DOHH2 (cell line): ENCODE measurements at regions not wholly inside any gene's neighbourhood (a gene's known extent, or its start where the extent isn't known, plus 50 kb on each side); places are given as distances from the start of the nearest gene placed in this dataset.

ENCODE experiments used
- CTCF ChIP-seq: fragments of 200-600 bp; sonication (generic); IDR thresholded peaks from one replicate; pipeline ENCODE4 v1.5.1; 2014; ENCODE audit warnings: antibody characterized with exemption, mild to moderate bottlenecking, low read depth, low read length; ENCODE audit not compliant: poor library complexity, severe bottlenecking
- EZH2phosphoT487 ChIP-seq: fragments of 200-600 bp; sonication (generic); IDR thresholded peaks from 2 replicates; pipeline ENCODE4 v1.6.1; 2017; ENCODE audit warnings: borderline replicate concordance, mild to moderate bottlenecking, antibody characterized with exemption, low read length, moderate library complexity, mixed read lengths

- no peak for TF ChIP-seq CTCF
- TF ChIP-seq EZH2phosphoT487 = no peak
Measured at GRCh38 chr12:11555743-11556625, 93.5 kb upstream of the ETV6 start.
